CD14-positive monocyte (primary cell): ENCODE measurements at regions not wholly inside any gene's neighbourhood (a gene's known extent, or its start where the extent isn't known, plus 50 kb on each side); places are given as distances from the start of the nearest gene placed in this dataset.

Experiments
- DNase-seq, 3 donors: peaks; one replicate each; pipeline ENCODE4 v3.0.0-alpha.2; 2011 to 2022
- H2AFZ ChIP-seq: 2 replicates; pipeline ENCODE4 v1.6.0; 2012; ENCODE audit warnings: mild to moderate bottlenecking, low read depth, low read length, inconsistent platforms; ENCODE audit not compliant: insufficient read depth, poor library complexity, severe bottlenecking
- H3K27ac ChIP-seq, 2 donors: 1 replicate in 1 of 2; 2 replicates in 1 of 2; pipeline ENCODE4 v1.5.1; 2012 to 2013; ENCODE audit warnings: low read length in 2 of 2, control low read depth in 1 of 2, inconsistent platforms in 1 of 2, low read depth in 1 of 2, mild to moderate bottlenecking in 1 of 2
- H3K27me3 ChIP-seq, 2 donors: one replicate each; pipeline versions ENCODE4 v1.6.0 to v1.6.1; 2011 to 2013; ENCODE audit warnings: low read length in 2 of 2; ENCODE audit not compliant: control insufficient read depth in 2 of 2, insufficient read depth in 2 of 2
- H3K36me3 ChIP-seq, 2 donors: replicated peaks in 1 of 2; 1 replicate in 1 of 2; 2 replicates in 1 of 2; pipeline versions ENCODE4 v1.5.1 to v1.6.1; 2012 to 2013; ENCODE audit warnings: low read length in 2 of 2, control low read depth in 1 of 2, inconsistent platforms in 1 of 2, mild to moderate bottlenecking in 1 of 2; ENCODE audit not compliant: insufficient read depth in 2 of 2, control insufficient read depth in 1 of 2
- H3K4me1 ChIP-seq, 2 donors: 1 replicate in 1 of 2; 2 replicates in 1 of 2; pipeline versions ENCODE4 v1.5.1 to v1.6.1; 2012 to 2013; ENCODE audit warnings: low read length in 2 of 2, control low read depth in 1 of 2, inconsistent platforms in 1 of 2, mild to moderate bottlenecking in 1 of 2, moderate library complexity in 1 of 2; ENCODE audit not compliant: insufficient read depth in 2 of 2, control insufficient read depth in 1 of 2
- H3K4me2 ChIP-seq: replicated peaks from 2 replicates; pipeline ENCODE3; 2012; ENCODE audit warnings: low read length, moderate library complexity, mild to moderate bottlenecking; ENCODE audit not compliant: poor library complexity, severe bottlenecking; ENCODE audit errors: extremely low read depth
- H3K4me3 ChIP-seq, 3 experiments: fragments of 200-600 bp in 1 of 3; sonication (generic) in 1 of 3; replicated peaks in 1 of 3; 1 replicate in 2 of 3; 2 replicates in 1 of 3; pipeline ENCODE4 v1.5.1; 2011 to 2013; ENCODE audit warnings: low read length in 3 of 3, mild to moderate bottlenecking in 3 of 3, control low read depth in 2 of 3, low read depth in 2 of 3, inconsistent platforms in 1 of 3, moderate library complexity in 1 of 3
- H3K79me2 ChIP-seq: 2 replicates; pipeline ENCODE4 v1.6.0; 2012; ENCODE audit warnings: mild to moderate bottlenecking, control low read depth, inconsistent platforms, low read length, moderate library complexity; ENCODE audit not compliant: insufficient read depth
- H3K9ac ChIP-seq: 2 replicates; pipeline ENCODE4 v1.6.0; 2017; ENCODE audit warnings: low read length, mild to moderate bottlenecking; ENCODE audit not compliant: insufficient read depth, poor library complexity, severe bottlenecking
- H3K9me3 ChIP-seq, 2 donors: replicated peaks in 1 of 2; 1 replicate in 1 of 2; 2 replicates in 1 of 2; pipeline versions ENCODE4 v1.5.1 to v1.6.1; 2012 to 2013; ENCODE audit warnings: low read length in 2 of 2, control low read depth in 1 of 2; ENCODE audit not compliant: control insufficient read depth in 1 of 2, insufficient read depth in 1 of 2
- H4K20me1 ChIP-seq: 2 replicates; pipeline ENCODE4 v1.6.0; 2012; ENCODE audit warnings: mild to moderate bottlenecking, low read length, control low read depth, moderate library complexity; ENCODE audit not compliant: insufficient read depth
- H3K27ac Mint-ChIP-seq, 7 donors: one replicate each; pipeline ENCODE4 v1.8.0; 2020; ENCODE audit warnings: mild to moderate bottlenecking in 7 of 7, mixed read lengths in 7 of 7, moderate library complexity in 6 of 7, inconsistent platforms in 2 of 7
- H3K27me3 Mint-ChIP-seq, 3 donors: one replicate each; pipeline ENCODE4 v1.8.0; 2021 to 2022; ENCODE audit warnings: low read depth in 3 of 3, mild to moderate bottlenecking in 3 of 3, mixed read lengths in 3 of 3, moderate library complexity in 3 of 3, inconsistent platforms in 1 of 3
- H3K36me3 Mint-ChIP-seq, 2 donors: one replicate each; pipeline ENCODE4 v1.8.0; 2020; ENCODE audit warnings: mixed read lengths in 2 of 2, inconsistent platforms in 1 of 2, mild to moderate bottlenecking in 1 of 2
- H3K4me1 Mint-ChIP-seq: one replicate; pipeline ENCODE4 v1.8.0; 2020; ENCODE audit warnings: mild to moderate bottlenecking, mixed read lengths
- H3K4me3 Mint-ChIP-seq, 2 donors: one replicate each; pipeline ENCODE4 v1.8.0; 2020; ENCODE audit warnings: mild to moderate bottlenecking in 2 of 2, mixed read lengths in 2 of 2, moderate library complexity in 1 of 2
- H3K9me3 Mint-ChIP-seq, 7 donors: one replicate each; pipeline ENCODE4 v1.8.0; 2020 to 2022; ENCODE audit warnings: mixed read lengths in 7 of 7, mild to moderate bottlenecking in 6 of 7, moderate library complexity in 6 of 7, inconsistent platforms in 2 of 7
- WGBS: methylation state at CpG from one replicate; pipeline ENCODE4 v1.1.5; 2013; ENCODE audit warnings: missing lambda C conversion rate; ENCODE audit not compliant: insufficient coverage; 5-methylcytosine and 5-hydroxymethylcytosine counted together
- intact Hi-C, 2 donors: fragments of 100-400 bp; cut with micrococcal nuclease; formaldehyde crosslinking; loops; one replicate each; pipeline versions ENCODE4 v1.15.0 to v1.15.1; 2023
- TF ChIP-seq, protein P1 (sequence below): fragments of 200-600 bp; IDR thresholded peaks from one replicate; pipeline ENCODE4 v1.8.0; 2022; ENCODE audit warnings: antibody characterized with exemption, mild to moderate bottlenecking

- no peak for DNase-seq
- Histone ChIP-seq H4K20me1 (no peaks in the 10 kb centered on the region), H3K27ac (no peak overlapping the region), H3K4me3 (no peak overlapping the region), H2AFZ (no peak overlapping the region), H3K9ac (no peak overlapping the region), H3K4me2 (no peak overlapping the region), H3K27me3 (no peaks in the 10 kb centered on the region), H3K4me1 (no peaks in the 10 kb centered on the region), H3K79me2 (no peaks in the 10 kb centered on the region), H3K36me3 (no peaks in the 10 kb centered on the region), H3K9me3 (no peaks in the 10 kb centered on the region)
- Mint-ChIP-seq H3K4me3 (no peak overlapping the region), H3K9me3 (peaks cover 0 to 5% (median 2%) of the 10 kb centered on the region in 7 donors), H3K27ac (no peak overlapping the region), H3K4me1 (no peaks in the 10 kb centered on the region), H3K36me3 (no peaks in the 10 kb centered on the region), H3K27me3 (peaks cover 0 to 4% (median 0%) of the 10 kb centered on the region in 3 donors)
- intact Hi-C loops: no loop called here
- WGBS: no CpG with 5 or more reads among the region's 2 CpGs
- TF ChIP-seq, protein P1, sequence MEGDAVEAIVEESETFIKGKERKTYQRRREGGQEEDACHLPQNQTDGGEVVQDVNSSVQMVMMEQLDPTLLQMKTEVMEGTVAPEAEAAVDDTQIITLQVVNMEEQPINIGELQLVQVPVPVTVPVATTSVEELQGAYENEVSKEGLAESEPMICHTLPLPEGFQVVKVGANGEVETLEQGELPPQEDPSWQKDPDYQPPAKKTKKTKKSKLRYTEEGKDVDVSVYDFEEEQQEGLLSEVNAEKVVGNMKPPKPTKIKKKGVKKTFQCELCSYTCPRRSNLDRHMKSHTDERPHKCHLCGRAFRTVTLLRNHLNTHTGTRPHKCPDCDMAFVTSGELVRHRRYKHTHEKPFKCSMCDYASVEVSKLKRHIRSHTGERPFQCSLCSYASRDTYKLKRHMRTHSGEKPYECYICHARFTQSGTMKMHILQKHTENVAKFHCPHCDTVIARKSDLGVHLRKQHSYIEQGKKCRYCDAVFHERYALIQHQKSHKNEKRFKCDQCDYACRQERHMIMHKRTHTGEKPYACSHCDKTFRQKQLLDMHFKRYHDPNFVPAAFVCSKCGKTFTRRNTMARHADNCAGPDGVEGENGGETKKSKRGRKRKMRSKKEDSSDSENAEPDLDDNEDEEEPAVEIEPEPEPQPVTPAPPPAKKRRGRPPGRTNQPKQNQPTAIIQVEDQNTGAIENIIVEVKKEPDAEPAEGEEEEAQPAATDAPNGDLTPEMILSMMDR: no peak
Measured at GRCh38 chr9:81391457-81391825, 297.9 kb downstream of the TLE1 start.

DNA sequence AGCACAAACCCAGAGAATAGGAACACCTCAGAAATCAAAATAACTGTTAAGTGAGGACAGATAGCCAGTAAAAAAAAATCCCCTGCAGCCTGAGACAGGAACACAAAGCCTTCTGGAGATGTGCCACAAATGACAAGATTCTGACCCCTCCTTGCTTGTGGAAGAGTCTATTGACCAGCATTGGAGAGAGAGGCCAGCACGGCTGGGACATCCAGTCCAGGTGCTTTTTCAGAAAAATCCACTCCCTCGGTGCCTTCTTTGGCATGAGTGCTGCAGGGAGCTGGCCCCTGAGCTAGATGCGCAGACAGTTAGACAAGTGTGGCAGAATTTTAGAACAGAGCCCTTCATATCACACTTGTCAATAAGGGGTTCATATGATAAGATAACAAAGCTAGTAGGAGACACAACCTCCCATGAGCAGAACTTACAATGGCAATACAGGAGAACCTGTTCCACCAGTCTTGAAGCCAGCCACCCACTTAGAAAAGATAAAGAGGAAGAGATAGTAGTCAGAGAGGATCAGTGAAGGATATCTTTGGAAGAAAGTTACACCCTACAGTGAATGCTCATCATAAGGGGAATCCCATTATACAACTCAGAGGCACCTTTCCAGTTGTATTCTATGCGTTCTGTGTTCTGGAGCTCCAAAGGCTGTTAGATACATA, 298.4 kb downstream of the TLE1 start:
- H3K27me3 Mint-ChIP-seq: peaks cover 0 to 4% (median 0%) of the 10 kb centered on the region in 3 donors

More for the DNA sequence above, 298.4 kb downstream of the TLE1 start:
- Mint-ChIP-seq H3K27ac (no peak overlapping the region), H3K9me3 (peaks cover 0 to 5% (median 2%) of the 10 kb centered on the region in 7 donors), H3K4me1 (no peaks in the 10 kb centered on the region), H3K36me3 (no peaks in the 10 kb centered on the region), H3K4me3 (no peak overlapping the region)
- Histone ChIP-seq H3K9me3 (no peaks in the 10 kb centered on the region), H3K4me1 (no peaks in the 10 kb centered on the region), H3K4me2 (no peak overlapping the region), H3K27ac (no peak overlapping the region), H3K79me2 (no peaks in the 10 kb centered on the region), H3K27me3 (no peaks in the 10 kb centered on the region), H3K36me3 (no peaks in the 10 kb centered on the region), H3K9ac (no peak overlapping the region), H4K20me1 (no peaks in the 10 kb centered on the region), H3K4me3 (no peak overlapping the region), H2AFZ (no peak overlapping the region)
- intact Hi-C loops: no loop called here
- TF ChIP-seq, protein P1: no peak
- DNase-seq: no peak
- 100% methylated on average over 1 of the region's 4 CpGs for WGBS
